ENCODE measurements at regions not wholly inside any gene's neighbourhood (a gene's known extent, or its start where the extent isn't known, plus 50 kb on each side); places are given as distances from the start of the nearest gene placed in this dataset.

DNA sequence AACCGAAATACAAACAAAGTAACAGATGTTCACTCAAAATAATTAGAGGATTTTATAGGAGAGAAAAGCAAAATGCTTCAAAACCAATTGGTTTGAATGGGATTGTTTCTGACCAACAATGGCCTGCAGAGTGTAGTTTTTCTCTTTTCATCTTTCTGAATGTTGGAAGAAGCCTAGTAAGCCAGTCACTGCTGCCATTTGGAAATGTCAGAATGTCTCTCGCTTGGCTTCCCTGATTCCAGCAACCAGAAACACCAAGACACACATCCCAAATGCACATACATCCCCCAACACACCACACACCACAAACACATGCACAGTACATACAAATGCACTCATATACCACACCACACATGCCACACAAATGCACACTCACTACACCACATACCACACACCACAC is 403.4 kb downstream of the OCA2 start:
- Histone ChIP-seq H3K4me1 (no peaks in the 10 kb centered on the region), H3K27me3 (no peaks in the 10 kb centered on the region), H3K9me3 (no peaks in the 10 kb centered on the region), H3K27ac (no peak overlapping the region), H3K4me3 (no peak overlapping the region), H3K36me3 (no peaks in the 10 kb centered on the region)
- no peak for ATAC-seq
- 63 to 73% methylated on average over 2 of the region's 2 CpGs for WGBS, 2 donors (ENCODE audit: low coverage in 1 of 2)
- TF ChIP-seq POLR2AphosphoS5 (IDR thresholded peaks at IDR 0.05), result no peak
- no peak for TF ChIP-seq CTCF (IDR thresholded peaks at IDR 0.05)
- no peak for TF ChIP-seq POLR2A (IDR thresholded peaks at IDR 0.05)
- TF ChIP-seq EP300 (IDR thresholded peaks at IDR 0.05), result no peak

DNA sequence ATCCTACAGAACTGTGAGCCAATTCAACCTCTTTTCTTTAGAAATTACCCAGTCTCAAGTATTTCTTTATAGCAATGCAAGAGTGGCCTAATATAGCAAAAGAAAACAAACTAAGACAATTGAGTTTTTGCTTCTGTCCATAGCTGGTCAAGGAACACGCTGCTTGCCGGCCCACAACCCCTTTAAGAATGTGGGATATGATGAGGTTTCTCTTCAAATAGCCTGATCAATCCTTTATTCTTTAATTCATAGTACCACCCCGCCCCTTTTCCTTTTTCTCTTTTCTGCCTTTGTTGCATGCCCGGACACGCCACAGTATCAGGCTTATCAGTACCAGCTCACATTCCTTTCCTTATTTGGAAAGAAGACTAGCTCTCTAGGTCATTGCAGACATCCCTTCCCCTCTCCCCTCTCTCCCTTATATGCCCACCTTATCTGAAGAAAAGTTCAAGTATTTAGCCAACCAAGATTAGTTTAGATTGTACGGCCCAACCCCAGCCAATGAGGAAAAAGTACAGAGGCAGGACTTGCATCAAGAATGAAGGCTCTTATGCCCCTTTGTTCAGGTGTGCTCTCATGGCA is 404.5 kb downstream of the OCA2 start:
- 71 to 77% methylated on average over 6 of the region's 6 CpGs for WGBS, 2 donors (ENCODE audit: low coverage in 1 of 2)
- no peak for ATAC-seq
- TF ChIP-seq CTCF (IDR thresholded peaks at IDR 0.05), result no peak
- no peak for TF ChIP-seq POLR2AphosphoS5 (IDR thresholded peaks at IDR 0.05)
- no peak for TF ChIP-seq POLR2A (IDR thresholded peaks at IDR 0.05)
- no peak for TF ChIP-seq EP300 (IDR thresholded peaks at IDR 0.05)
- H3K4me1 ChIP-seq, result no peaks in the 10 kb centered on the region
- H3K27ac ChIP-seq, result no peak overlapping the region
- H3K27me3 ChIP-seq, result no peaks in the 10 kb centered on the region
- H3K36me3 ChIP-seq, result no peaks in the 10 kb centered on the region
- no peak overlapping the region for H3K4me3 ChIP-seq
- no peaks in the 10 kb centered on the region for H3K9me3 ChIP-seq

DNA sequence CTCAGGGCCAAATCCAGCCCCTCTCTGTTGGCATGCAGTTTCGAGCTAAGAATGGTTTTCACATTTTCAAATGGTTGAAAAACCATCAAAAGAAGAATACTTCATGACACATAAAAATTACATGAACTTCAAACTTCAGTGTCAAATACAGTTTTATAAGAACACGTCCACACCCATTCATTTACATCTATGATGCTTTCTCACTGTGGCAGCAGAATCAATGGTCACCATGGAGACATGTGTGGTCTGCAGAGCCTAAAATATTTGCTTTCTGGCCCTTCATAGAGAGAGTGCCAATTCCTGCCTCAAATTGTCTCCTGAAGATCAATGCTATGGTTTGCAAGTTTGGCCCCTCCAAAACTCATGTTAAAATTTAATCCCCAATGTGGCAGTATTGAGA is 405.8 kb downstream of the OCA2 start:
- H3K27me3 ChIP-seq, result no peaks in the 10 kb centered on the region
- no peaks in the 10 kb centered on the region for H3K9me3 ChIP-seq
- no peak for TF ChIP-seq POLR2A (IDR thresholded peaks at IDR 0.05)
- TF ChIP-seq POLR2AphosphoS5 (IDR thresholded peaks at IDR 0.05), result no peak
- TF ChIP-seq EP300 (IDR thresholded peaks at IDR 0.05), result no peak
- no peak for TF ChIP-seq CTCF (IDR thresholded peaks at IDR 0.05)
- H3K4me1 ChIP-seq, result no peaks in the 10 kb centered on the region
- no peak overlapping the region for H3K4me3 ChIP-seq
- ATAC-seq, result no peak
- WGBS, 2 donors (ENCODE audit: low coverage in 1 of 2), result 72 to 91% methylated on average over 2 of the region's 2 CpGs
- H3K27ac ChIP-seq, result no peak overlapping the region
- H3K36me3 ChIP-seq, result no peaks in the 10 kb centered on the region

- Histone ChIP-seq H3K27ac (no peak overlapping the region), H3K36me3 (no peaks in the 10 kb centered on the region), H3K9me3 (no peaks in the 10 kb centered on the region), H3K27me3 (no peaks in the 10 kb centered on the region), H3K4me1 (no peaks in the 10 kb centered on the region), H3K4me3 (no peak overlapping the region)
- no peak for TF ChIP-seq EP300 (IDR thresholded peaks at IDR 0.05)
- TF ChIP-seq POLR2AphosphoS5 (IDR thresholded peaks at IDR 0.05), result no peak
- no peak for TF ChIP-seq CTCF (IDR thresholded peaks at IDR 0.05)
- TF ChIP-seq POLR2A (IDR thresholded peaks at IDR 0.05), result no peak
- WGBS, 2 donors (ENCODE audit: low coverage in 1 of 2), result 70 to 90% methylated on average over 2 to 5 of the region's 5 CpGs
- ATAC-seq, result no peak
Observed at GRCh38 chr15:27692438-27692837, 406.7 kb downstream of the OCA2 start.

GRCh38 chr15:27690290-27690689 is 408.8 kb downstream of the OCA2 start:
- H3K27ac ChIP-seq, result no peak overlapping the region
- WGBS, 2 donors (ENCODE audit: low coverage in 1 of 2), result 60 to 81% methylated on average over 2 to 3 of the region's 5 CpGs
- H3K27me3 ChIP-seq, result no peaks in the 10 kb centered on the region
- TF ChIP-seq POLR2A (IDR thresholded peaks at IDR 0.05), result no peak
- no peak for TF ChIP-seq POLR2AphosphoS5 (IDR thresholded peaks at IDR 0.05)
- no peak for TF ChIP-seq EP300 (IDR thresholded peaks at IDR 0.05)
- TF ChIP-seq CTCF (IDR thresholded peaks at IDR 0.05), result no peak
- no peaks in the 10 kb centered on the region for H3K9me3 ChIP-seq
- H3K36me3 ChIP-seq, result no peaks in the 10 kb centered on the region
- H3K4me1 ChIP-seq, result no peaks in the 10 kb centered on the region
- no peak for ATAC-seq
- H3K4me3 ChIP-seq, result no peak overlapping the region
